ENCODE measurements at regions not wholly inside any gene's neighbourhood (a gene's known extent, or its start where the extent isn't known, plus 50 kb on each side); places are given as distances from the start of the nearest gene placed in this dataset.
A peak's percentile ranks its signal among the peaks of the same experiment; 100 is the strongest.

DNA sequence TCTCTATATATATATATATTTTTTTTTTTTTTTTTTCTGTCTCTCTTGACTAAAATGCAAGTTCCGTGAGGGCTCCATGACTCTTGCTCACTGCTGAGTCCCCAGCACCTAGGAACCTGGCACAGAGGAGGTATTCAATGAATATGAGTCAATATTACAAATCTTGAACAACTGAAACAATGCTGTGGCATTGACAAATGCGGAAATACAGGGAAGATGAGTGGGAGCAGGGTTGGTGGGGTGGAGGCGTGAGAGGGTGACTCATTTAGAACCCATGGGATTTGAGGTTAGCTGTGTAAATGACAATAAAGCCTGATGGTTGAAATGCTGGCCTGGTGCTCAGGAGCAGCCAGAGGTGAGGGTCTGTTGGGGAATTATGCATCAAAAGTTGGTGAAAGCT, 121.7 kb upstream of the FUT8 start:
- no peak overlapping the region for H3K27ac Mint-ChIP-seq
- peaks cover 61% of the 10 kb centered on the region for H3K4me1 Mint-ChIP-seq (ENCODE audit: low read depth)
- H3K4me3 Mint-ChIP-seq, result peak overlapping the region; percentile 11 to 69
- no peaks in the 10 kb centered on the region for H3K27me3 Mint-ChIP-seq (ENCODE audit: low read depth)
- peaks cover 9 to 10% of the 10 kb centered on the region in 2 donors for H3K36me3 Mint-ChIP-seq (ENCODE audit: insufficient read depth in 2 of 2)
- peaks cover 1 to 4% of the 10 kb centered on the region in 2 donors for H3K9me3 Mint-ChIP-seq
- peak; percentile 33 to 45 for ATAC-seq (replicated peaks in 1 of 2)
- peak; percentile 54 to 60 for DNase-seq

DNA sequence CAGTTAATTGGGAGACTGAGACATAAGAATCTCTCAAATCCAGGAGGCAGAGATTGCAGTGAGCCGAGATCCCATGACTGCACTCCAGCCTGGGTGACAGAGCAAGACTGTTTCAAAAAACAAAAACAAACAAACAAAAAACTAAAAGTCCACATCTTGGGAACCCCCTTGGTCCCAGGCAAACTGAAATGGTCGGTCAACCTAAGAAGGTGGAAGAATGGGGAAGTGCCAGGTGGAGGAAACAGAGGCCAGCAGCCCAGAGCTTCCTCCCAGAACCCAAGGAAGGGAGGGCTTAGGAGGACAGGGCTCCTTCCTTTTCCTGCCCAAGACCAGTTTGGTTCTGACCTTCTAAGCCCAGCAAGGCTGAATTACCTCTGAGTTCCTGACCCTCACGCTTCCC, 121.0 kb upstream of the FUT8 start:
- Mint-ChIP-seq H3K4me3 (peak overlapping the region; percentile 7 to 69), H3K9me3 (peaks cover 1 to 4% of the 10 kb centered on the region in 2 donors), H3K4me1 (ENCODE audit: low read depth) (peaks cover 64% of the 10 kb centered on the region), H3K36me3 (ENCODE audit: insufficient read depth in 2 of 2) (peaks cover 9 to 10% of the 10 kb centered on the region in 2 donors), H3K27ac (no peak overlapping the region), H3K27me3 (ENCODE audit: low read depth) (no peaks in the 10 kb centered on the region)
- no peak for DNase-seq
- no peak for ATAC-seq (replicated peaks in 1 of 2)

DNA sequence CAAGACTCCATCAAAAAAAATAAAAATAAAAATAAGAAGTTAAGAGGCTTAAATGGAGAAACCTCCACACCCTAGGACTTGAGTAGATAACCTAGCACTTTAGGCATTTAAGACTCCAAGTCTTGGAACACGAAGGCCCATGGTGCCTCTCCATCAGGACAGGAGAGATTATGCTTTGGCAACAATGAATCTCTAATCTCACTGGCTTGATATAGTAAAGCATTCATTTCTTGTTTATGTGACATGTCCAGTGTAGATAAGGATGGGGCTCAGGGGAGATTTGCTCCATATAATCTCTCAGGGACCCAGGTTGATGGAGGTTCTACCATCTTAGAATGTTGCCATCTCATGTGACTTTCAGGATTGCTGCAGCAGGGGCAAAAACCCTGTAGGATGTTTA, 117.7 kb upstream of the FUT8 start:
- no peaks in the 10 kb centered on the region for H3K27me3 Mint-ChIP-seq (ENCODE audit: low read depth)
- no peak overlapping the region for H3K4me3 Mint-ChIP-seq
- H3K9me3 Mint-ChIP-seq, result peaks cover 1 to 4% of the 10 kb centered on the region in 2 donors
- H3K27ac Mint-ChIP-seq, result no peak overlapping the region
- peaks cover 56% of the 10 kb centered on the region for H3K4me1 Mint-ChIP-seq (ENCODE audit: low read depth)
- DNase-seq (no peak), ATAC-seq (replicated peaks in 1 of 2) (no peak)
- H3K36me3 Mint-ChIP-seq (ENCODE audit: insufficient read depth in 2 of 2), result peaks cover 4 to 7% of the 10 kb centered on the region in 2 donors

DNA sequence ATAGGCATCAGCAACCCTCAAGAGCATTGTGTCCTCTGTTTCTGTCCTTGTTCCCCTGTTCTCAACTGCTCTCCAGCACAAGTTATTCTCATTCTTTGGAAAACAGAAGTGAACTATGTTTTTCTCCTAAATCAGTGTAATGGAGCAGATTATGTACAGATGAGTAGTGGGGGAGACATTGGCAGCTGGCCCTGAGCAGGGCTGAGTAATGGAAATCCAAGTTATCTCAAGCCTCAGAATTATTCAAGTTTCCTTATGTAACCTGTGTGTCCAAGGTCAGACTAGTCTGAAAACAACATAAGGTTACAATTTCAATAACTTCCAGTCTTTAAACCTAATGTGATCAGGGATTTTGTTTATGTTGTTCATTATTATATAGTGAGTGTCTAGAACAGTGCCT, 116.1 kb upstream of the FUT8 start:
- H3K27ac Mint-ChIP-seq, result no peak overlapping the region
- peaks cover 56% of the 10 kb centered on the region for H3K4me1 Mint-ChIP-seq (ENCODE audit: low read depth)
- no peaks in the 10 kb centered on the region for H3K9me3 Mint-ChIP-seq
- no peak for DNase-seq
- peak in 1 of 2 donors; percentile 9 for ATAC-seq (replicated peaks in 1 of 2)
- H3K36me3 Mint-ChIP-seq (ENCODE audit: insufficient read depth in 2 of 2), result peaks cover 2% of the 10 kb centered on the region in 2 donors
- H3K27me3 Mint-ChIP-seq (ENCODE audit: low read depth), result no peaks in the 10 kb centered on the region
- H3K4me3 Mint-ChIP-seq, result no peak overlapping the region

DNA sequence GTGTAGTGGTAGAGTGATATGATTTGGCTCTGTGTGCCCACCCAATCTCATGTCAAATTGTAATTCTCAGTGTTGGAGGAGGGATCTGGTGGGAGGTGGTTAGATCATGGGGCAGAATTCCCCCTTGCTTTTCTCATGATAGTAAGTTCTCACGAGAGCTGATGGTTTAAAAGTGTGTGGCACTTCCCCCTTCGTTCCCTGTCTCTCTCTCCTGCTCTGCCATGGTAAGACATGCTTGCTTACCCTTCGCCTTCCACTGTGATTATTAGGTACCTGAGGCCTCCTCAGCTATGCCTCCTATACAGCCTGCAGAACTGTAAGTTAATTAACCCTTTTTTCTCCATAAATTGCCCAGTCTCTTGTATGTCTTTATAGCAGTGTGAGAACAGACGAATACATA, 115.7 kb upstream of the FUT8 start:
- Mint-ChIP-seq H3K4me1 (ENCODE audit: low read depth) (peaks cover 56% of the 10 kb centered on the region), H3K4me3 (peak overlapping the region in 1 of 2 donors; percentile 1), H3K27me3 (ENCODE audit: low read depth) (no peaks in the 10 kb centered on the region), H3K36me3 (ENCODE audit: insufficient read depth in 2 of 2) (peaks cover 2% of the 10 kb centered on the region in 2 donors), H3K9me3 (no peaks in the 10 kb centered on the region), H3K27ac (peak overlapping the region; percentile 5)
- no peak for ATAC-seq (replicated peaks in 1 of 2)
- no peak for DNase-seq

DNA sequence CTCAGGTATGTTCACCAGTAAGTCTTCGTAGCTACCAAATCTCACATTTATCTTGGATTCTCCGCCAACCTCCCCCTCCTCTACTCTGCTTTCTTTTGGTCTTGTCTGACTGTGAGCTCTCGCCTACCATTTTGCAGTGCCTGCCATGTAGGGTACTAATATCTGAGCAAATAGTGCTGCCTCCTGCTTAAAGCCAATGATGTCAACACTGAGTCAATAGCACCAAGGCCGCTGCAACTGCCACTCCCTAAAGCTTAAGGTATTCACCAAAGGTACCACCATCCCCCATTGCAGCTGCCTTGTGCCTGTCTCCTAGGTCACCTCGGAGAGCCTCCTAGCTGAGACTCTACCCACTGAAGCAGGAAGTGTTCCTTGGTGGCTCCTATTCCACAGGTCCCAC, 114.8 kb upstream of the FUT8 start:
- Mint-ChIP-seq H3K4me3 (peak overlapping the region in 1 of 2 donors; percentile 30), H3K9me3 (no peaks in the 10 kb centered on the region), H3K27me3 (ENCODE audit: low read depth) (no peaks in the 10 kb centered on the region), H3K36me3 (ENCODE audit: insufficient read depth in 2 of 2) (peaks cover 0 to 2% of the 10 kb centered on the region in 2 donors), H3K27ac (no peak overlapping the region), H3K4me1 (ENCODE audit: low read depth) (peaks cover 61% of the 10 kb centered on the region)
- DNase-seq (no peak), ATAC-seq (replicated peaks in 1 of 2) (no peak)

DNA sequence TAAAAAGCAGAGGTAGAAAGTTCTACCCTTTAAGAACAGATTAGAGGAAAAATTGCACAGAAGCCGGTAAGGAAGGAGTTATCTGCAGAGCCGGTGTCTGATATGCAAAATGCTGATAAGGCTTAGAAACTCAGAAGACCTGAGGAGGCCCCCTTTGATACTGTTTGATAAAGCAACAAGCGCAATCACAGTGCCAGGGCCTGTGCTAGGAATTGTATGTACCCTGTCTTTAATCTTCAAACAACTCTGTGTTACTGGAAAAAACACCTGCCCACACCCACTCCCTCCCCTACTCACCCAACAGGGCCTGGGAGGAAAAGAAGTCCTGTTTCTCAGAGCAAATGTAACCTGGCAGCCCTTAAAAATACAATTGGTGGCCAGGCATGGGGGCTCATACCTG, 112.7 kb upstream of the FUT8 start:
- DNase-seq (no peak), ATAC-seq (replicated peaks in 1 of 2) (no peak)
- Mint-ChIP-seq H3K4me1 (ENCODE audit: low read depth) (peaks cover 80% of the 10 kb centered on the region), H3K9me3 (no peaks in the 10 kb centered on the region), H3K36me3 (ENCODE audit: insufficient read depth in 2 of 2) (peaks cover 0 to 2% of the 10 kb centered on the region in 2 donors), H3K27ac (no peak overlapping the region), H3K27me3 (ENCODE audit: low read depth) (no peaks in the 10 kb centered on the region), H3K4me3 (peak overlapping the region; percentile 63 to 73)

DNA sequence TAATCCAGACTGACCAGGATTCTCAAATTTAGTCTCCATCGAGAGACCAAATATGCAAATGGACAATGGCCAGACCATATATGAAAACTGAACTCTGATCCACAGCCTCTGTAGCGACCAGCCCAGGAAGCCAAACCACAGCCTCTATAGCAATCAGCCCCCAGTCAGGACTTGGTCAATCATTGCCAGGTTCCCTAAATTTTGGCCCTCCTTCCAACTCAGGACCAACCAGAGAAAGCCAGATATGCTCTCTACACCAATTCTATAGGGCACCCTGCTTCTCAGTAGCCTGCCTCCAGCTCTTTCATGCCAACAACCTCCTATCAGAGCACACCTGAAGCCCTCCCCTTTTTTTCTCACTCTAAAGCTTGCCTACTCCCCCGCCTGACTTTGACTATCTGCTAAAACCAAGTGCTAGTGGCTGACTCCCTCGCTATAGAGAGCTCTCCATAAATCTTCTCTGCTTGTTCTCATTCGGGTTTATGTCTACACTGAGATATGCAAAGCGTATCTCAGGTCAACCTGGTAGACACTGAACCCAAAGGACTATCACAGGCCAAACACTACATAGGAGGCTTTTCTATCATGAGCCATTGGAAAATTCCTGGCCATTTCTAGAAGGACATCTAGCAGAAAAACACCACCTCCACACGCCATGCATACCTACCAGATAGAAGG, 110.5 kb upstream of the FUT8 start:
- no peaks in the 10 kb centered on the region for H3K27me3 Mint-ChIP-seq (ENCODE audit: low read depth)
- DNase-seq (peak in 1 of 2 donors; percentile 40), ATAC-seq (replicated peaks in 1 of 2) (peak; percentile 59 to 60)
- peak overlapping the region; percentile 73 to 84 for H3K4me3 Mint-ChIP-seq
- no peaks in the 10 kb centered on the region for H3K9me3 Mint-ChIP-seq
- H3K36me3 Mint-ChIP-seq (ENCODE audit: insufficient read depth in 2 of 2), result peaks cover 0 to 2% of the 10 kb centered on the region in 2 donors
- peaks cover 83% of the 10 kb centered on the region for H3K4me1 Mint-ChIP-seq (ENCODE audit: low read depth)
- H3K27ac Mint-ChIP-seq, result peak overlapping the region; percentile 14

DNA sequence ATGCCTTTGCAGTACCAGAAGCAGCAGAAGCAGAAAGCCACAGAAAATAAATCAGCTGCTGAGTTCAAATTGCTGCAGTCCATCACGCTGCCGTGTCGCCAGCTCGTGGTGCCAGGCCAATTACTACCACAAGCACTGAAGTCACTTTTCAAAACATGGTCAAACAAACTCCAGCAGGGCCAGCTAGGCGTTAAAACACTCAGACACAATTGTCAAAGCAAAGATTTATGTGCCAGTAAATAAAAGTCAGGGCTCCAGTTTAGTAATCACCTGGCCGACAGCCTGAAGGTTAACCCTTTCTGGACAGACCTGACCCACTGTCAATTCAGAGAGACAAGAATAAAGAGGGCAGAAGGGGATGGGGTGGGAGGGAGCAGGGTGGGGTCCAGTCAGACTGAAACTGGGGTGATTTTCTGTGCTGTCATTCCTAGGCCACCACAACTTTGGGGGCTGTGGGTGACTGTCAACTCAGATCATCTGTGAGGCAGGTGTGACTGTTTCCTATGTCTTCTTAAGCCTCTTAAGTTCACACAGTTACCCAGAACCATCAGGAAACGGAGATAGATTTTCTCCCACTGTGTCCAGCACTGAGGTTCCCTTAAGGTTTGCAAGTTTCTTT, 109.8 kb upstream of the FUT8 start:
- ATAC-seq (replicated peaks in 1 of 2) (peak; percentile 89), DNase-seq (peak; percentile 76 to 84)
- Mint-ChIP-seq H3K27ac (peak overlapping the region; percentile 14), H3K4me3 (peak overlapping the region; percentile 73 to 84), H3K27me3 (ENCODE audit: low read depth) (no peaks in the 10 kb centered on the region), H3K9me3 (no peaks in the 10 kb centered on the region), H3K4me1 (ENCODE audit: low read depth) (peaks cover 80% of the 10 kb centered on the region), H3K36me3 (ENCODE audit: insufficient read depth in 2 of 2) (peaks cover 0 to 2% of the 10 kb centered on the region in 2 donors)

DNA sequence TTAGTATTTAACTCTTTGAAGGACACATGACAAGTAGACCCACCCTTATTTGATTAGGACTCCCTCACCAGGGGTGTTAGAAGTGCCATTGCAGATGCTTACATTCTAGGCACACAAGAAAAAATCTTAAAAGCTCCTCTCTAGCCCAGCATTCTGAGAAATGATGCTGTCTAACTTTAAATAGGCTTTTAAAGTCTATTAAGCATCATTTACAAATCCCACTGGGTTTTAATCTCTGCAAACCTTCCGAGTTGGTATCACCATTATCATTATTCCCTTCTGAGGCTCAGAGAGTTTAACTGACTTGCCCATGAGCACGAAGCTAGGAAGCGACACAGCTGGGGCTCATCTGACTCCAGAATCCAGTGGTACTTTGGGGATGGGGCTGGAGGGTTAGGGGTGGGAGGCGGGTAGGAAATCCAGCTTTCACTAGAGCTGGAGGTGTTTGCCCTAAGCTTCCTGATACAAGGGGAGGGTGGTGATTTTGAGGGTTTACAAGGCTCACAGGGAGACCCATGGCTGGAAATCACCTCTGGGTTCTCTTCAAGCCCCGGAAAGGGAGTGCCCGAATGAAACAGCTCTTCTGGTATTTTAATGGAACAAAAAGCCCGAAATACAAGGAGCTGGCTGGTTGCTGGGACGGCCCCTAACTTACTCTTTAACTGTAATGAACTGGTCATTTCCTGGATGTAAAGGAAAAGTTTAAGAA, 109.2 kb upstream of the FUT8 start:
- H3K4me3 Mint-ChIP-seq, result peak overlapping the region; percentile 73 to 84
- ATAC-seq (replicated peaks in 1 of 2), result peak; percentile 4 to 7
- peak overlapping the region; percentile 14 for H3K27ac Mint-ChIP-seq
- peaks cover 2 to 3% of the 10 kb centered on the region in 2 donors for H3K36me3 Mint-ChIP-seq (ENCODE audit: insufficient read depth in 2 of 2)
- H3K27me3 Mint-ChIP-seq (ENCODE audit: low read depth), result no peaks in the 10 kb centered on the region
- DNase-seq, result peak in 1 of 2 donors; percentile 31
- H3K9me3 Mint-ChIP-seq, result no peaks in the 10 kb centered on the region
- H3K4me1 Mint-ChIP-seq (ENCODE audit: low read depth), result peaks cover 74% of the 10 kb centered on the region

DNA sequence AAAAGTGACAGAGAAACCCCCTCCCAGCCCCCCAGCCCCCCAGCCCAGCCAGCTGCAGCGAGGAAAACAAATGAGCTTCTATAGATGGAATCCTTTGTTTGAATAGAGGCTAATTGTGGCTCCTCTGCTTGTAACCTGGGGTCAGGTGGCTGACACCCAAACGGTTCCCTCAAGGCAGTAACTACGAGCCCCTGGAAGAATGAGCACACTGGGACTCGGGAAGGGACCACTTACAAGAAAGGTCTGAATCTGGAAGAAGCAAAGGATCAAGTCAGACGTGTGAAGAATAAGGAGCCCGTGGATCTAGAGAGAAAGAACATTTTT, 108.7 kb upstream of the FUT8 start:
- Mint-ChIP-seq H3K27me3 (ENCODE audit: low read depth) (no peaks in the 10 kb centered on the region), H3K4me3 (peak overlapping the region; percentile 73 to 84), H3K9me3 (no peaks in the 10 kb centered on the region), H3K27ac (peak overlapping the region; percentile 70), H3K4me1 (ENCODE audit: low read depth) (peaks cover 73% of the 10 kb centered on the region), H3K36me3 (ENCODE audit: insufficient read depth in 2 of 2) (peaks cover 2 to 3% of the 10 kb centered on the region in 2 donors)
- ATAC-seq (replicated peaks in 1 of 2) (no peak), DNase-seq (no peak)

DNA sequence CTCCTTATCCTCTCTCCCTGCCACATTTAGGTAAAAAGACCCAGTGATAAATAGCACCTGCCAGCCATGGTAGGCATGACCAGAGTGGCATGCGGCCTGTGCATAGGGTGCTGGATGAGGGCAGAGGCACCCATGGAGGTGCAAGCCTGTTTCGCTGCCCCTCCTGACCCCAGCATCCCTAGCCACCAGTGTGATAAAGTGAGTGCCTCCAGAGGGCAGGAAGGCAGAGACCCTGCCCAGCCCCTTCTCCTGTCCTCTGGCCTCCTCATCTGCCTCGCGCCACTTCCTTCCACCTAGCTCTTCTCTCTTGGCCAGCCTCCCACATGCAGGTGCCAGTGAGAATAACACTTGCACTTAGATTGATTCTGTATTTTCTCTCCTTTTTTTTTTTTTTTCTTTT, 108.3 kb upstream of the FUT8 start:
- H3K4me1 Mint-ChIP-seq (ENCODE audit: low read depth), result peaks cover 72% of the 10 kb centered on the region

DNA sequence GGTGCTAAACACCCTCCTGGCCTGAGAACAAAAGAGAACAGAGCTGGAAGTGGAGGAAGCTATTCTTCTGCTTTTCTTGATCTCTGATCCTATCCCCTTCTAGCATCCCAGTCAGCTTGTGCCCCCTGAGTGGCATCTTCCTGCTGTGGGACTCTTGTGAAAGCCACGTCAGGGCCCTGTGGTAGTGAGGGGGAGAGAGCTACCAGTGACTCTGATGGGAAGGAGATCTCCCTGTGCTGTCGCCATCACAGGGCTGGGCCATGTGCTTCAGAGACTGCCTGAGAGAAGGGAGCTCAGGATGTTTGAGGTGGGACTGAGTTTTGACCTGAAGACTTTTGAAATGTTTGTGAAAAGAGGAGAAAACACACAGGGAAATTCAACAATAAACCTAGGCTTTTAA, 107.6 kb upstream of the FUT8 start:
- Mint-ChIP-seq H3K9me3 (no peaks in the 10 kb centered on the region), H3K27me3 (ENCODE audit: low read depth) (no peaks in the 10 kb centered on the region), H3K36me3 (ENCODE audit: insufficient read depth in 2 of 2) (peaks cover 2 to 3% of the 10 kb centered on the region in 2 donors), H3K27ac (peak overlapping the region; percentile 38), H3K4me3 (peak overlapping the region; percentile 22 to 25), H3K4me1 (ENCODE audit: low read depth) (peaks cover 65% of the 10 kb centered on the region)
- DNase-seq (peak in 1 of 2 donors; percentile 20), ATAC-seq (replicated peaks in 1 of 2) (no peak)

More for the DNA sequence above, 108.3 kb upstream of the FUT8 start:
- no peaks in the 10 kb centered on the region for H3K9me3 Mint-ChIP-seq
- no peak for DNase-seq
- peak overlapping the region; percentile 70 for H3K27ac Mint-ChIP-seq
- peaks cover 2 to 3% of the 10 kb centered on the region in 2 donors for H3K36me3 Mint-ChIP-seq (ENCODE audit: insufficient read depth in 2 of 2)
- ATAC-seq (replicated peaks in 1 of 2), result no peak
- H3K4me3 Mint-ChIP-seq, result peak overlapping the region; percentile 17 to 73
- H3K27me3 Mint-ChIP-seq (ENCODE audit: low read depth), result no peaks in the 10 kb centered on the region
